HG03565 (cell line): ENCODE measurements at regions not wholly inside any gene's neighbourhood (a gene's known extent, or its start where the extent isn't known, plus 50 kb on each side); places are given as distances from the start of the nearest gene placed in this dataset.
"Not testable (repeated sequence)": the region's sequence is repeated elsewhere in the genome, so short reads cannot be mapped to it uniquely, and the experiment has no call there.

ENCODE experiments used
- ATAC-seq: cut with Tn5 transposase; IDR thresholded peaks from one replicate; pipeline ENCODE4 v1.9.1; 2021; ENCODE audit warnings: mild to moderate bottlenecking, moderate library complexity; ENCODE audit not compliant: unreplicated experiment

DNA sequence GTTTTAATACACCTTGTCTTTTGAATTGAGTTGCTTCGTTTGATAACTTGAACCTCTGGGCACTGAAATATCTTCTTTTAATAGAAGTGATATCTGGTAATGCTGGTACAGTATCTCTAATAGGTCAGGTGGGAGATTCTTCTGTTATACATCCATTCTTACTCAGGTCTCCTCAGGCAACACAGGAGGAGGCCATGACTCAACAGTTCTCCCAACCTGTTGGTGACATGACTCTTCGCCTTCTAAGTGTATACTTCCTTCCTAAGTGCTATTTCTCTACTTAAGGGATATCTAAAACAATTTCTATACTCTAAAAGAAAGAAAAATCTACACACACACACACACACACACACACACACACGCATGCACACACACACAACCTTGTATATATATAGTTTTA lies 509.1 kb downstream of the PCNX1 start:
- ATAC-seq, result no peak

GRCh38 chr14:71418532-71419245 lies 511.4 kb downstream of the PCNX1 start:
- no peak for ATAC-seq

GRCh38 chr14:71423481-71423880 lies 508.7 kb upstream of the RGS6 start:
- ATAC-seq, result no peak

GRCh38 chr14:71424941-71425340 lies 507.3 kb upstream of the RGS6 start:
- ATAC-seq, result no peak

- ATAC-seq, result no peak
These were observed 506.2 kb upstream of the RGS6 start for GRCh38 chr14:71426001-71426400.

GRCh38 chr14:71429902-71430301 lies 502.3 kb upstream of the RGS6 start:
- ATAC-seq, result no peak

DNA sequence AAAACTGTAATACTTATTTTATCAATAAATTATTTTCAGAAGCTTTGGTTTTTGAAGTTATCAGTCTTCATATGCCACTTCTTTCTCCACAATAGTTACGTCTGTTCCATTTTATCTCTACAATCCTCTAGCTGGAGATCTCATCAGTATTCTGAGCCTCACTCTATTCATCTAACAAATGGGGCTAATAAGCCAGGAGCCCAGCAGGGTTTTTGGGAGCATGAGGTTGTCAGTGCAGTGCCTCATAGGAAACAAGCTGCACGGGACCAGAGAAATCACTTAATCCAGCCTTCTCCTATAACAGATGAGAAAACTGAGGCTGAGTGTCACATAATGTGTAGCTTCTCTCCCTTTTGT lies 501.9 kb upstream of the RGS6 start:
- no peak for ATAC-seq

- ATAC-seq, result no peak
These were observed 501.4 kb upstream of the RGS6 start for GRCh38 chr14:71430678-71431376.

DNA sequence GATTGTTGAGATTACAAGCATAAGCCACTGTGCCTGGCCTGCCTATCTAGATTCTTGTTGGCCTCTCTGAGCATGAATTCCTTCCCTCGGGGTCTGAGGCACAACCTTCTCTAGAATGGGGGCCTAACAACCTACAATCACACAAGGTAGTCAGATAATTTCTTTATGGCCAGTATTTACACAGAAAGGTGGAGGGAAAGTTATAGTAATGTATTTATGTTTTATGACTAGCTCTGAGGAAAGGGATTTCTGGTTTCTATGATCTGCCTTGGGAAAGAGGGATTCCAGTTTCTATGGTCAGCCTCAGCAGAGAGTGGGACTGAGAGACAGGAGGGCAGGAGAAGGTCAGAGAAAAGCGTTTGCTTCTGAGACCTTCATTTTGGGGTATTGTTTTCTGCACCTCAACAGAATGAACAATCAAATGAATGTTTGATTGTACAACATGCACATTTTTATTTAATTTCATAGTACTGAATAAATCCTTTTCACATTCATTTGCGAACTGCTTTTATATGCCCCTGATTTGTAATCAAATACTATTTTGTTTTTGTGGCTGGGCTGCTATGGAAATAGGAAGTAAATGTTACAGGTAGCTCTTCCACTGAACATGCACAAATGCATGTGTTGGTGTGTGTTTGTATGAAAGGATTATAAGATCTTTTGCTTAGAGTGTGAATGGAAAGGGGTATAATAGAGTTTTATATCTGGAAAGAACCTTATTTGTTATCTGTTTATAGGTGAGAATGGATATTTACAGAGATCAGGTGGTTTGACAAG lies 499.7 kb upstream of the RGS6 start:
- ATAC-seq, result no peak

DNA sequence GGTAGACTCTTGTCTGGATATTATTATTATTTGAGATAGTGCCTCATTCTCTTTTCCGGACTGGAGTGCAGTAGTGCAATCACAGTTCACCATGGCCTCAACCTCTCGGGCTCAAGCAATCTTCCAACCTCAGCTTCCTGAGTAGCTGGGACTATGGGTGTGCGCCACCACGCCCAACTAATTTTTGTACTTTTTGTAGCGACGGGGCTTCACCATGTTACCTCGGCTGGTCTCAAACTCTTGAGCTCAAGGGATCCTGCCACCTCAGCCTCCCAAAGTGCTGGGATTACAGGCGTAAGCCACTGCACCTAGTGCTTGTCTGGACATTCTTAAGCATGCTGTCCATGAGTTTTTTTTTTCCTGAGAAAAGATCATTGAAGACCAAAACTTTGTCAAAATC lies 498.9 kb upstream of the RGS6 start:
- no peak for ATAC-seq

- ATAC-seq, result not testable (repeated sequence)
These were observed 496.6 kb upstream of the RGS6 start for GRCh38 chr14:71435641-71436040.

DNA sequence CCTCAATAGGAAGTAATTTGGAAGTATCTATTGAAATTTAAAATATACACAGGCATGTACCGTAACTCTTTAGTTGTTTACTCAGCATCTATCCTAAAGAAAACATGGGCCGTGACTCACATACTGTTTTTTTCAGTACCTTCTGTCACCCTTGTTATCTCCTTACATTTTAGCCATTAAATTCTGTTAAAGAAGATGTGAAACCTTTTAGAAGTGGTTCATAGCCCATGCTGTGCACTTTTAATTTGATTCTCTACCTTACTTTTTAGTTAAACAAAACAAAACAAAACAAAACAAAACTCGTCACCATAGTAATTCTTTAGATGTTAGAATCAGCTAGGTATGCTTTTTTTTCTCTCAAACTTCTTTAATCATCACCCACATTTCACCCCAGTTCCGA lies 494.4 kb upstream of the RGS6 start:
- ATAC-seq, result no peak

DNA sequence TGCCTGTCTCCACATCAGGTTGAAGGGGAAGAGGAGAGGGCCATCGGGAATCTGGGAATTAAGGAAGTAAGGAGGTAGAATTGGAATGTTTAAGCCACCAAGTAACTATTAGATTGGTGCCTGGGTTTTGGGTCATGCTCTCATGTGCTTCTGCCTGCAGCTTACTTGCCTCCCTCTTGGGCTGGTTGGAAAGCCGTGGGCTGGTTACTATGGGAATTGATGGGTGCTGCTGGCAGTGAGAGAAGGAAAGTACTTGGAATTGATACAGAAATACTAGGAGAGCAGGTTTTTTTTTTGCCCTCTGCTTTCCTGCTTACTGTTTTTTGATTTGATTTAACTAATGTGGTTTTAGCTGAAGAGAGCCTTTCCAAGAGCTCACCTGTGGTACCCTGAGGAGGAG lies 493.5 kb upstream of the RGS6 start:
- ATAC-seq, result no peak

- no peak for ATAC-seq
These were observed 491.1 kb upstream of the RGS6 start for GRCh38 chr14:71441126-71441525.

- ATAC-seq, result no peak
These were observed 488.0 kb upstream of the RGS6 start for GRCh38 chr14:71444030-71444822.

GRCh38 chr14:71448431-71449315 lies 483.6 kb upstream of the RGS6 start:
- no peak for ATAC-seq

DNA sequence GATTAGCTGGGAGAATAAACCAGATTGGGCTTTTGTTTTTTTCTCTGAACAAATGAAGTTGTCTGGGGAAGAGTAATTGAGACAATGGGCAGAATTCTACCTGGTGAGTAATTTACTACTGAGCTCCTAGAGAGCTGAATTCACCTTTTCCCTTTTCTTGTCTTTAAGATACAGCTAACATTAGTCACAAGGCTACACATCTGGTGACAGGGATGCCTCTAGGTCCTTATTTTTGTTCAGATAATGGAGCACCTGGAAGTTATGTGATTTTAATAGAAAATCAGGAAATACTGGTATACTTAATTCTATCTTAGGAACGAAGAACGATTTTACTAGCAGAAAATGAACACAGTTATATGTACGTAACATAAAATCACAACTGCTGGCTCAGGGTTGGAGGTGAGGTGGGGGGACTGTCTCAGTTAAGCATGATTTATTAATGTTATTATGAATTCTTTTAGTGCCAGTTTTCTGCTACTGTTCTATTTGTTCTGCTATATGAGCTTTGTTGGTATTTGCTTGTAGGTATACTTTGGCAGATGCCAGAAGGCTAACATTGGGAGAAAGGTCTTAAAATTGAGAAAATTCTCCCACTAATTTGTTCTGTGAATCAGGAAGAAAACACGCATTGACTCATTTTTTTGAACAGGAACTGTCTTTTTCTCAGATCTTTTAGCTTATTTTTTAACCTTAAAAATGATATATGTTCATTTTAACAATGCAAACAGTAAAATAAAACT lies 482.7 kb upstream of the RGS6 start:
- no peak for ATAC-seq

DNA sequence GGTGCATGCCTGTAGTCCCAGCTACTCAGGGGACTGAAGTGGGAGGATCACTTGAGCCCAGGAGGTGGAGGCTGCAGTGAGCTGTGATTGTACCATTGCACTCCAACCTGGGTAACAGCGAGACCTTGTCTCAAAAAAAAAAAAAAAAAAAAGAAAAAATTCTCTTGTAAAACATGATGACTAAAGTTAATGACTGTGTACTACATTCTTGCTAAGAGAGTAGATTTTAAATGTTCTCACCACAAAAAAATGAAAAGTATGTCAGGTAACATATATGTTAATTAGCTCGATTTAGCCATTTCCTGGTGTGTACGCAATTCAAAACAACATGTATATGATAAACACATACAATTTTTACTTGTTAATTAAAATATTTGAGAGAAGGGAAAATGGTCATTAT lies 480.7 kb upstream of the RGS6 start:
- ATAC-seq, result no peak

- ATAC-seq, result no peak
These were observed 479.7 kb upstream of the RGS6 start for GRCh38 chr14:71452539-71452938.

GRCh38 chr14:71452987-71453386 lies 479.2 kb upstream of the RGS6 start:
- no peak for ATAC-seq
